ENCODE measurements at regions not wholly inside any gene's neighbourhood (a gene's known extent, or its start where the extent isn't known, plus 50 kb on each side); places are given as distances from the start of the nearest gene placed in this dataset.

- Histone ChIP-seq H3K27me3 (no peaks in the 10 kb centered on the region), H3K9me3 (no peaks in the 10 kb centered on the region), H3K27ac (no peak overlapping the region), H3K36me3 (no peaks in the 10 kb centered on the region), H3K4me1 (no peaks in the 10 kb centered on the region), H3K4me3 (no peak overlapping the region)
- DNase-seq (no peak), ATAC-seq (ENCODE audit: low FRiP score in 2 of 2) (no peak)
- TF ChIP-seq POLR2A (IDR thresholded peaks at IDR 0.05) (no peak), CTCF (IDR thresholded peaks at IDR 0.05) (no peak), EP300 (IDR thresholded peaks at IDR 0.05) (no peak), POLR2AphosphoS5 (IDR thresholded peaks at IDR 0.05) (no peak)
- 44 to 47% methylated on average over 3 of the region's 3 CpGs for WGBS, 2 donors
Measured at GRCh38 chr6:145241721-145242120, 493.6 kb downstream of the EPM2A start.

- H3K4me1 ChIP-seq, result no peaks in the 10 kb centered on the region
- no peaks in the 10 kb centered on the region for H3K36me3 ChIP-seq
- H3K27ac ChIP-seq, result no peak overlapping the region
- 65 to 69% methylated on average over 3 of the region's 3 CpGs for WGBS, 2 donors
- DNase-seq, result no peak
- H3K27me3 ChIP-seq, result no peaks in the 10 kb centered on the region
- ATAC-seq (ENCODE audit: low FRiP score in 2 of 2), result no peak
- H3K9me3 ChIP-seq, result no peaks in the 10 kb centered on the region
- TF ChIP-seq POLR2A (IDR thresholded peaks at IDR 0.05), result no peak
- TF ChIP-seq POLR2AphosphoS5 (IDR thresholded peaks at IDR 0.05), result no peak
- no peak for TF ChIP-seq CTCF (IDR thresholded peaks at IDR 0.05)
- TF ChIP-seq EP300 (IDR thresholded peaks at IDR 0.05), result no peak
- no peak overlapping the region for H3K4me3 ChIP-seq
Measured at GRCh38 chr6:145244349-145245100, 490.8 kb downstream of the EPM2A start.

GRCh38 chr6:145245119-145245518, 490.2 kb downstream of the EPM2A start:
- H3K27ac ChIP-seq, result no peak overlapping the region
- H3K36me3 ChIP-seq, result no peaks in the 10 kb centered on the region
- no peak for TF ChIP-seq POLR2A (IDR thresholded peaks at IDR 0.05)
- no peak for TF ChIP-seq CTCF (IDR thresholded peaks at IDR 0.05)
- no peak for TF ChIP-seq POLR2AphosphoS5 (IDR thresholded peaks at IDR 0.05)
- no peak for TF ChIP-seq EP300 (IDR thresholded peaks at IDR 0.05)
- H3K27me3 ChIP-seq, result no peaks in the 10 kb centered on the region
- DNase-seq (no peak), ATAC-seq (ENCODE audit: low FRiP score in 2 of 2) (no peak)
- WGBS, 2 donors, result 64 to 69% methylated on average over 4 of the region's 4 CpGs
- no peak overlapping the region for H3K4me3 ChIP-seq
- H3K4me1 ChIP-seq, result no peaks in the 10 kb centered on the region
- H3K9me3 ChIP-seq, result no peaks in the 10 kb centered on the region

- TF ChIP-seq POLR2A (IDR thresholded peaks at IDR 0.05) (no peak), EP300 (IDR thresholded peaks at IDR 0.05) (no peak), CTCF (IDR thresholded peaks at IDR 0.05) (no peak), POLR2AphosphoS5 (IDR thresholded peaks at IDR 0.05) (no peak)
- H3K36me3 ChIP-seq, result no peaks in the 10 kb centered on the region
- no peaks in the 10 kb centered on the region for H3K9me3 ChIP-seq
- no peak overlapping the region for H3K27ac ChIP-seq
- 64 to 70% methylated on average over 6 of the region's 6 CpGs for WGBS, 2 donors
- no peaks in the 10 kb centered on the region for H3K4me1 ChIP-seq
- no peaks in the 10 kb centered on the region for H3K27me3 ChIP-seq
- no peak overlapping the region for H3K4me3 ChIP-seq
- DNase-seq (no peak), ATAC-seq (ENCODE audit: low FRiP score in 2 of 2) (no peak)
Measured at GRCh38 chr6:145247692-145248419, 487.5 kb downstream of the EPM2A start.

Measured in upper lobe of left lung (tissue), 6 donors.